Breast epithelium (tissue), 4 donors: ENCODE measurements at regions not wholly inside any gene's neighbourhood (a gene's known extent, or its start where the extent isn't known, plus 50 kb on each side); places are given as distances from the start of the nearest gene placed in this dataset.
"Not testable (repeated sequence)": the region's sequence is repeated elsewhere in the genome, so short reads cannot be mapped to it uniquely, and the experiment has no call there.

ENCODE experiments used
- DNase-seq, 2 donors: peaks; one replicate each; pipeline ENCODE4 v3.0.0-alpha.2; 2019; ENCODE audit warnings: low spot score in 2 of 2
- H3K27ac ChIP-seq, 2 donors: fragments of 200-600 bp; sonication (generic) in 1 of 2; one replicate each; pipeline ENCODE4 v1.5.1; 2016 to 2019; ENCODE audit warnings: mild to moderate bottlenecking in 1 of 2
- H3K27me3 ChIP-seq, 2 donors: fragments of 200-600 bp; sonication (generic) in 1 of 2; one replicate each; pipeline versions ENCODE4 v1.5.1 to v1.6.0; 2017 to 2019; ENCODE audit warnings: control low read depth in 1 of 2, mild to moderate bottlenecking in 1 of 2
- H3K36me3 ChIP-seq: fragments of 200-600 bp; one replicate; pipeline ENCODE4 v1.5.1; 2019
- H3K4me1 ChIP-seq, 2 donors: fragments of 200-600 bp; sonication (generic); one replicate each; pipeline ENCODE4 v1.5.1; 2016 to 2019; ENCODE audit warnings: control low read depth in 1 of 2
- H3K4me3 ChIP-seq, 3 donors: fragments of 200-600 bp; sonication (generic); 1 replicate in 2 of 3; 2 replicates in 1 of 3; pipeline ENCODE4 v1.5.1; 2016 to 2019; ENCODE audit warnings: mild to moderate bottlenecking in 3 of 3, moderate library complexity in 2 of 3
- H3K9me3 ChIP-seq, 2 donors: fragments of 200-600 bp; sonication (generic) in 1 of 2; one replicate each; pipeline ENCODE4 v1.5.1; 2016 to 2019; ENCODE audit warnings: control low read depth in 1 of 2
- CTCF ChIP-seq, 3 donors: fragments of 450-650 bp; IDR thresholded peaks; one replicate each; pipeline ENCODE4 v1.5.1; 2016 to 2017; ENCODE audit warnings: antibody characterized with exemption in 3 of 3, mild to moderate bottlenecking in 3 of 3, moderate library complexity in 3 of 3
- POLR2A ChIP-seq: fragments of 450-650 bp; IDR thresholded peaks from one replicate; pipeline ENCODE4 v1.6.1; 2016; ENCODE audit warnings: antibody characterized with exemption, mild to moderate bottlenecking, moderate library complexity
- POLR2AphosphoS5 ChIP-seq, 3 donors: sonication (generic); formaldehyde crosslinking; IDR thresholded peaks; one replicate each; pipeline ENCODE4 v1.6.1; 2017; ENCODE audit warnings: antibody characterized with exemption in 3 of 3
- intact Hi-C: fragments of 100-400 bp; cut with DNase I; formaldehyde crosslinking; loops from one replicate; pipeline ENCODE4 v1.15.1; 2023; ENCODE audit warnings: low total_unique reads

GRCh38 chr9:75499812-75500211, 390.7 kb upstream of the PCSK5 start:
- no peak for TF ChIP-seq POLR2A
- TF ChIP-seq CTCF (IDR thresholded peaks at IDR 0.05), result no peak
- DNase-seq, result no peak
- Histone ChIP-seq H3K9me3 (no peaks in the 10 kb centered on the region), H3K27me3 (no peaks in the 10 kb centered on the region), H3K4me1 (no peaks in the 10 kb centered on the region), H3K36me3 (no peaks in the 10 kb centered on the region), H3K4me3 (no peak overlapping the region), H3K27ac (no peak overlapping the region)
- intact Hi-C loops, result no loop called here

- DNase-seq, result no peak
- Histone ChIP-seq H3K27ac (no peak overlapping the region), H3K27me3 (no peaks in the 10 kb centered on the region), H3K4me1 (no peaks in the 10 kb centered on the region), H3K9me3 (no peaks in the 10 kb centered on the region), H3K36me3 (no peaks in the 10 kb centered on the region), H3K4me3 (no peak overlapping the region)
- intact Hi-C loops, result no loop called here
- TF ChIP-seq POLR2A (no peak), CTCF (IDR thresholded peaks at IDR 0.05) (no peak), POLR2AphosphoS5 (IDR thresholded peaks at IDR 0.05) (no peak)
These were observed 390.0 kb upstream of the PCSK5 start for GRCh38 chr9:75500479-75500878.

- H3K9me3 ChIP-seq, H3K27me3 ChIP-seq, intact Hi-C loops, DNase-seq, H3K4me3 ChIP-seq, H3K36me3 ChIP-seq, H3K27ac ChIP-seq, H3K4me1 ChIP-seq: not testable (repeated sequence)
These were observed 389.5 kb upstream of the PCSK5 start for GRCh38 chr9:75500940-75501339.

- DNase-seq, result no peak
- TF ChIP-seq POLR2A (no peak), POLR2AphosphoS5 (IDR thresholded peaks at IDR 0.05) (no peak), CTCF (IDR thresholded peaks at IDR 0.05) (no peak)
- Histone ChIP-seq H3K4me1 (no peaks in the 10 kb centered on the region), H3K4me3 (no peak overlapping the region), H3K9me3 (peaks cover 0 to 4% of the 10 kb centered on the region in 2 donors), H3K27ac (no peak overlapping the region), H3K27me3 (no peaks in the 10 kb centered on the region), H3K36me3 (no peaks in the 10 kb centered on the region)
- intact Hi-C loops, result no loop called here
These were observed 385.8 kb upstream of the PCSK5 start for GRCh38 chr9:75504721-75505120.

- Histone ChIP-seq H3K9me3 (peaks cover 0 to 4% of the 10 kb centered on the region in 2 donors), H3K36me3 (no peaks in the 10 kb centered on the region), H3K4me1 (no peaks in the 10 kb centered on the region), H3K4me3 (no peak overlapping the region), H3K27me3 (no peaks in the 10 kb centered on the region), H3K27ac (no peak overlapping the region)
- no peak for TF ChIP-seq CTCF (IDR thresholded peaks at IDR 0.05)
- no peak for TF ChIP-seq POLR2AphosphoS5 (IDR thresholded peaks at IDR 0.05)
- no peak for TF ChIP-seq POLR2A
- intact Hi-C loops, result no loop called here
- no peak for DNase-seq
These were observed 384.8 kb upstream of the PCSK5 start for GRCh38 chr9:75505654-75506053.

GRCh38 chr9:75529463-75529862, 361.0 kb upstream of the PCSK5 start:
- no peaks in the 10 kb centered on the region for H3K36me3 ChIP-seq
- H3K9me3 ChIP-seq, result no peaks in the 10 kb centered on the region
- intact Hi-C loops, result no loop called here
- TF ChIP-seq CTCF (IDR thresholded peaks at IDR 0.05) (no peak), POLR2AphosphoS5 (IDR thresholded peaks at IDR 0.05) (no peak), POLR2A (no peak)
- no peaks in the 10 kb centered on the region for H3K4me1 ChIP-seq
- DNase-seq, result no peak
- no peak overlapping the region for H3K27ac ChIP-seq
- no peaks in the 10 kb centered on the region for H3K27me3 ChIP-seq
- H3K4me3 ChIP-seq, result no peak overlapping the region
